HepG2 (cell line): ENCODE measurements at regions not wholly inside any gene's neighbourhood (a gene's known extent, or its start where the extent isn't known, plus 50 kb on each side); places are given as distances from the start of the nearest gene placed in this dataset.

Experiments
- ATAC-seq: fragments of 200-7000 bp; cut with Tn5 transposase; 3 replicates; pipeline ENCODE4 v1.9.1; 2020; ENCODE audit warnings: mild to moderate bottlenecking, moderate library complexity
- BruUV-seq: library from RNA; stranded (reverse); fragments of 400-500 nt; replicated peaks from 2 replicates; lab custom pipeline; 2021; lab: Mats Ljungman, UMichigan
- CTCF ChIA-PET: fragments of 300-600 bp; formaldehyde crosslinking; extraction: SDS; loops from one replicate; lab custom pipeline; 2021; ENCODE audit warnings: low total read pairs, inconsistent platforms, low intra/inter-chr PET ratio; lab: Yijun Ruan, JAX
- POLR2A ChIA-PET: fragments of 350-600 bp; sonication (Branson Sonifier 250); formaldehyde crosslinking; loops from one replicate; lab custom pipeline; 2020; ENCODE audit warnings: antibody characterized with exemption, inconsistent platforms; lab: Yijun Ruan, JAX
- DNase-seq: peaks from one replicate; pipeline ENCODE4 v3.0.0-alpha.2; 2015; ENCODE audit warnings: low spot score
- FAIRE-seq: peaks from 3 replicates; lab custom pipeline; 2011; peaks lifted over from hg19 to GRCh38; lab: Jason Lieb, UNC
- H2AFZ ChIP-seq: one replicate; pipeline ENCODE4 v1.6.1; 2011; ENCODE audit warnings: low read length, inconsistent platforms
- H3K27ac ChIP-seq: fragments of 300-600 bp; 3 replicates; pipeline ENCODE4 v1.8.0; 2011; ENCODE audit warnings: mixed run types, mild to moderate bottlenecking, mixed read lengths, low read length, inconsistent platforms; ENCODE audit not compliant: insufficient read depth; ENCODE audit errors: extremely low read length
- H3K27me3 ChIP-seq, 2 experiments: fragments of 200-600 bp in 1 of 2; 2 replicates in 1 of 2; 3 replicates in 1 of 2; pipeline versions ENCODE4 v1.6.0 to v1.8.0; 2011; ENCODE audit warnings: low read length in 2 of 2, mild to moderate bottlenecking in 2 of 2, moderate library complexity in 2 of 2, inconsistent platforms in 1 of 2; ENCODE audit not compliant: insufficient read depth in 2 of 2, control insufficient read depth in 1 of 2
- H3K36me3 ChIP-seq, 2 experiments: fragments of 200-600 bp in 1 of 2; replicated peaks in 1 of 2; 2 replicates in 1 of 2; 3 replicates in 1 of 2; pipeline versions ENCODE4 v1.5.1 to v1.8.0; 2011; ENCODE audit warnings: low read length in 2 of 2, inconsistent platforms in 1 of 2; ENCODE audit not compliant: insufficient read depth in 2 of 2, control insufficient read depth in 1 of 2
- H3K4me1 ChIP-seq: 2 replicates; pipeline ENCODE4 v1.5.1; 2012; ENCODE audit warnings: low read length, inconsistent platforms; ENCODE audit not compliant: insufficient read depth
- H3K4me2 ChIP-seq: 2 replicates; pipeline ENCODE4 v1.6.0; 2011; ENCODE audit warnings: low read depth, low read length, inconsistent platforms
- H3K4me3 ChIP-seq, 3 experiments: fragments of 200-600 bp in 1 of 3; sonication (generic), shearing (Covaris generic) in 1 of 3; replicated peaks in 1 of 3; 2 replicates each; pipeline ENCODE4 v1.5.1; 2011 to 2016; ENCODE audit warnings: low read length in 3 of 3, inconsistent platforms in 2 of 3, low read depth in 2 of 3, mild to moderate bottlenecking in 2 of 3, control low read depth in 1 of 3, mixed read lengths in 1 of 3; ENCODE audit not compliant: insufficient read depth in 1 of 3
- H3K79me2 ChIP-seq: one replicate; pipeline ENCODE4 v1.6.1; 2011; ENCODE audit warnings: low read length, inconsistent platforms; ENCODE audit not compliant: insufficient read depth
- H3K9ac ChIP-seq: 2 replicates; pipeline ENCODE4 v1.6.0; 2011; ENCODE audit warnings: mild to moderate bottlenecking, low read depth, low read length, inconsistent platforms; ENCODE audit not compliant: insufficient read depth
- H3K9me3 ChIP-seq: 2 replicates; pipeline ENCODE4 v1.5.1; 2012; ENCODE audit warnings: mild to moderate bottlenecking, low read length
- H4K20me1 ChIP-seq: 2 replicates; pipeline ENCODE4 v1.6.0; 2011; ENCODE audit warnings: inconsistent platforms, mild to moderate bottlenecking, low read length, moderate library complexity; ENCODE audit not compliant: insufficient read depth
- CHD2 ChIP-seq: IDR thresholded peaks from 2 replicates; pipeline ENCODE4 v1.6.1; 2011; ENCODE audit warnings: low read depth, low read length, improper control_type of control experiment
- CREB3 ChIP-seq: sonication (generic); formaldehyde crosslinking; IDR thresholded peaks from 2 replicates; pipeline ENCODE4 v1.5.0; 2020; ENCODE audit warnings: missing genetic modification reagents
- MBD4 ChIP-seq: IDR thresholded peaks from 2 replicates; pipeline ENCODE4 v1.6.1; 2012; ENCODE audit warnings: low read length, inconsistent platforms, borderline replicate concordance
- MXD4 ChIP-seq: IDR thresholded peaks from 2 replicates; pipeline ENCODE4 v1.6.1; 2016; ENCODE audit warnings: mild to moderate bottlenecking, missing biosample characterization, missing genetic modification reagents
- SALL2 ChIP-seq: sonication (generic); formaldehyde crosslinking; IDR thresholded peaks from 2 replicates; pipeline ENCODE4 v1.8.1; 2023; ENCODE audit warnings: mild to moderate bottlenecking, missing genetic modification reagents, inconsistent platforms
- ZNF512 ChIP-seq: sonication (generic); formaldehyde crosslinking; IDR thresholded peaks from 2 replicates; pipeline ENCODE4 v1.4.0; 2020; ENCODE audit warnings: mild to moderate bottlenecking, missing genetic modification reagents
- ZSCAN25 ChIP-seq: sonication (generic); formaldehyde crosslinking; IDR thresholded peaks from 2 replicates; pipeline ENCODE4 v1.8.0; 2022; ENCODE audit warnings: mild to moderate bottlenecking, missing genetic modification reagents
- WGBS: methylation state at CpG from one replicate; pipeline ENCODE4 v1.1.6; 2017; ENCODE audit warnings: low lambda C conversion rate; 5-methylcytosine and 5-hydroxymethylcytosine counted together
- in situ Hi-C: cut with HindIII; loops from 2 replicates; pipeline ENCODE4 v1.10.0; 2017; ENCODE audit warnings: low pct_unique_long_range_greater_than_20kb; ENCODE audit not compliant: extremely low pct_ligation_motif_present
- intact Hi-C: fragments of 100-400 bp; cut with micrococcal nuclease; formaldehyde crosslinking; loops from one replicate; pipeline ENCODE4 v1.10.0; 2022; ENCODE audit not compliant: unreplicated experiment
- TF ChIP-seq, protein P1 (sequence below): sonication (generic); formaldehyde crosslinking; IDR thresholded peaks from 2 replicates; pipeline ENCODE4 v1.4.0; 2020; ENCODE audit warnings: missing genetic modification reagents

- TF ChIP-seq SALL2 (CRISPR knock-in tag) = no peak
- TF ChIP-seq MXD4 (CRISPR knock-in tag) = no peak
- no peak for TF ChIP-seq CHD2
- no peak for TF ChIP-seq CREB3 (CRISPR knock-in tag)
- TF ChIP-seq, protein P1, sequence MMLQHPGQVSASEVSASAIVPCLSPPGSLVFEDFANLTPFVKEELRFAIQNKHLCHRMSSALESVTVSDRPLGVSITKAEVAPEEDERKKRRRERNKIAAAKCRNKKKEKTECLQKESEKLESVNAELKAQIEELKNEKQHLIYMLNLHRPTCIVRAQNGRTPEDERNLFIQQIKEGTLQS (CRISPR knock-in tag) = no peak
Observed at GRCh38 chr14:104429291-104429861, 150.2 kb upstream of the C14orf180 start (continued).

DNA sequence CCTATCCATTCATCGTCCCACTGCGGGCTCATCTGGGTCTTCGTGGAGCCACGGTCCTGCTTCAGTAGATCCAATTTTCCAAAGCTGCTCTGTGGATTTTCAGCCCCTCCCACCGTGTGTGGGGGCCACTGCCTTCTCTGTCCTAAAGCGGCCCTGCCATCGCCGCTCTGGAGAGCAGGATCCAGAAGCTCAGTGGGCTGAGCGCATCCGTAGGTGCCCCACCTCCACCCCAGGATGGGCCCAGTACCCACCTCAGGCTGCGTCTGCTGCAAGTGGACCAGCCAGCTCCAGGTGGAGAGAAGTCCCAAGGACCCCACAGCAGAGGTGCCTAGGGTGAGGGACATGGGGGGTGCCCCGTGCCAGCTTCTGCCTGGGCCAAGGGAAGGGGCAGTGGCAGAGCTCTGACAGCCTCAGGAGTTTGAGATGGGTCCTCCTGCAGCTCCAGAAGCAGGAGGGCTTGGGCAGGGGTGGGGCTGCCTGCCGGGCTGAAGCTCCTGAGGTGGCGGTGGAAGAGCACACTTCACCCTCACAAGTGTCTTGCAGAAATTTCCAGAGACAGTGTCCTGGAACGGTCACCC, 148.1 kb upstream of the C14orf180 start:
- in situ Hi-C loops = no loop called here
- no TSS peak for BruUV-seq
- Histone ChIP-seq H3K27me3 (peaks cover 11 to 26% of the 10 kb centered on the region in 2 experiments; a peak in 4 of 5 replicates), H3K27ac (no peak overlapping the region), H3K4me2 (no peak overlapping the region), H3K4me1 (no peaks in the 10 kb centered on the region)
- TF ChIP-seq ZSCAN25 (CRISPR knock-in tag) = no peak
- TF ChIP-seq MBD4 = no peak
- TF ChIP-seq ZNF512 (CRISPR knock-in tag) = no peak
- TF ChIP-seq, all 625 proteins: peak for 0
- Histone ChIP-seq H3K4me3 (no peak overlapping the region), H3K36me3 (no peaks in the 10 kb centered on the region), H3K79me2 (no peaks in the 10 kb centered on the region), H3K9me3 (no peaks in the 10 kb centered on the region), H4K20me1 (no peaks in the 10 kb centered on the region), H2AFZ (no peak overlapping the region), H3K9ac (no peak overlapping the region)
- DNase-seq = no peak
- 57% methylated on average over 4 of the region's 15 CpGs for WGBS
- FAIRE-seq = no peak
- ChIA-PET CTCF (no interaction called here), POLR2A (no interaction called here)
- no peak for ATAC-seq
- intact Hi-C loops = no loop called here
